DND-41 (cell line): ENCODE measurements at regions not wholly inside any gene's neighbourhood (a gene's known extent, or its start where the extent isn't known, plus 50 kb on each side); places are given as distances from the start of the nearest gene placed in this dataset.

Source experiments
- EZH2 ChIP-seq: IDR thresholded peaks from 3 replicates; pipeline ENCODE4 v1.6.1; 2012; ENCODE audit warnings: borderline replicate concordance, low read depth, mild to moderate bottlenecking, moderate library complexity, low read length, inconsistent platforms; ENCODE audit not compliant: severe bottlenecking
- TF ChIP-seq, protein P1 (sequence below): IDR thresholded peaks from 2 replicates; pipeline ENCODE4 v1.5.1; 2012; ENCODE audit warnings: borderline replicate concordance, low read length, moderate library complexity, mild to moderate bottlenecking; ENCODE audit not compliant: poor library complexity, severe bottlenecking; ENCODE audit errors: extremely low read depth

DNA sequence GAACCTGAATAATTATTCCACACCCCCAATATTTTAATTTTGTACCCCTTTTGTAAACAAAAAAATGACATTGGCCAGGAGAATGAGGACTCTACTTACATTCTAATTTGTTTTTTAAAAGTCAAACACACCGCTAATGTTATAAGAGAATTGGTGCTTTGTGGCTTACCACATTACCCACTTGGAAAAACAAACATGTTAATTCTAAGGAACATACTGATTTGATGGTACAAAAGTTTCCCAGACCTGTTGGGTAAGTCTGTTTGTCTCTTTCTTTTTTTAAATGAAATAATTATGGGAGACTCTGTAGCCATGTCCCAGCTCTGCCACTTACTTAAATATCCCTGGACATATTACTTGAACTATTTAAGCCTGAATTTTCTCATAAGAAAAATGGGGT, 352.5 kb upstream of the C2CD4B start:
- TF ChIP-seq EZH2, result no peak
- TF ChIP-seq, protein P1, sequence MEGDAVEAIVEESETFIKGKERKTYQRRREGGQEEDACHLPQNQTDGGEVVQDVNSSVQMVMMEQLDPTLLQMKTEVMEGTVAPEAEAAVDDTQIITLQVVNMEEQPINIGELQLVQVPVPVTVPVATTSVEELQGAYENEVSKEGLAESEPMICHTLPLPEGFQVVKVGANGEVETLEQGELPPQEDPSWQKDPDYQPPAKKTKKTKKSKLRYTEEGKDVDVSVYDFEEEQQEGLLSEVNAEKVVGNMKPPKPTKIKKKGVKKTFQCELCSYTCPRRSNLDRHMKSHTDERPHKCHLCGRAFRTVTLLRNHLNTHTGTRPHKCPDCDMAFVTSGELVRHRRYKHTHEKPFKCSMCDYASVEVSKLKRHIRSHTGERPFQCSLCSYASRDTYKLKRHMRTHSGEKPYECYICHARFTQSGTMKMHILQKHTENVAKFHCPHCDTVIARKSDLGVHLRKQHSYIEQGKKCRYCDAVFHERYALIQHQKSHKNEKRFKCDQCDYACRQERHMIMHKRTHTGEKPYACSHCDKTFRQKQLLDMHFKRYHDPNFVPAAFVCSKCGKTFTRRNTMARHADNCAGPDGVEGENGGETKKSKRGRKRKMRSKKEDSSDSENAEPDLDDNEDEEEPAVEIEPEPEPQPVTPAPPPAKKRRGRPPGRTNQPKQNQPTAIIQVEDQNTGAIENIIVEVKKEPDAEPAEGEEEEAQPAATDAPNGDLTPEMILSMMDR, result no peak
